ENCODE measurements at regions not wholly inside any gene's neighbourhood (a gene's known extent, or its start where the extent isn't known, plus 50 kb on each side); places are given as distances from the start of the nearest gene placed in this dataset.

DNA sequence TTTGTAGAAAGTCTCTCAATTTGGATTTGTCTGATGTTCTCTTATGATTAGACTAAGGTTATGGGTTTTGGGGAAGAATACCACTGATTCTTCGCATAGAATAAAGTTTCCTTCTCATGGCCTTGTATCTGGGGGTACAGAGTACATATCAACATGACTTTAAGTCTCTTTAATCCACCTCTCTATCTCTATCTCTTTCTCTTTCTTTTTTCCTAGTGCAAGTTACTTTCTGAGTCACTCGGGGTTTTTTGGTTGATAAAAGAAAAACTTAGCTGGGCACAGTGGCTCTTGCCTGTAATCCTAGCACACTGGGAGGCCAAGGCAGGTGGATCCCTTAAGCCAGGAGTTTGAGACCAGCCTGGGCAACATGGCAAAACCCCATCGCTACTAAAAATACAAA is 100.1 kb upstream of the MAP4K3 start:
- no peak for DNase-seq (ENCODE audit: low read depth)

DNA sequence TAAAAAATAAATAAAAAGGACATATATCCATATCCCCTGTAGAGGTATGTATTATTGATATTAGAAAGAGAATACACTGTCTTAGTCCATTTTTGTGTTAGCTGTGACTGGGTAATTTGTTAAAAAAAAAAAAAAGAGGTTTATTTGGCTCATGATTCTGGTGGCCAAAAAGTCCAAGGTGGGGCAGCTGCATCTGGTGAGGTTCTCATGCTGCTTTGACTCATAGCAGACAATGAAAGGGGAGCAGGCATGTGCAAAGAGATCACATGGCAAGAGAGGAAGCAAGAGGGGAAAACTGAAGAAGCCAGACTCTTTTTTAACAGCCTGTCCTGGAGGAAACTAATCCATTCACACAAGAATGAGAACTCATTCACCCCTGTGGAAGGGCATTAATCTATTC is 101.6 kb upstream of the MAP4K3 start:
- DNase-seq (ENCODE audit: low read depth) = no peak

DNA sequence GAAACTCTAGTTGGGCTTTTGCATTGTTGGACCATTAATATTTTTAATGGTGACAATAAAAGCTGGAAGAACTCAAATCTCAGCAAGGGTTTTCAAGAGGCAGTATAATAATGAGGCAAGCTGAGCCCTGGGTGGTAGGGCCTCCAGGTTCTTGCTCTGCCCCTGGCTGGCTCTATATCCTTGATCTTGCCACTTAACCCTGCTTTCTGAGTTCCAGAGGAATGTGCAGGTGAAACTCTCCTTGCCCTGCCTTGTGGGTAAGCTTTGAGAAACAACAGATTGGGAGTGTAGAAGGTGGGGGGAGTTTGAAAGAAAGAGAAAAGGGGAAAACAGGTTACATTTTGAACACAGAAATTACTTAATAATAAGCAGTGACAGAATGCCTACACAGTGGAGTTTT is 103.3 kb upstream of the MAP4K3 start:
- no peak for DNase-seq (ENCODE audit: low read depth)

DNA sequence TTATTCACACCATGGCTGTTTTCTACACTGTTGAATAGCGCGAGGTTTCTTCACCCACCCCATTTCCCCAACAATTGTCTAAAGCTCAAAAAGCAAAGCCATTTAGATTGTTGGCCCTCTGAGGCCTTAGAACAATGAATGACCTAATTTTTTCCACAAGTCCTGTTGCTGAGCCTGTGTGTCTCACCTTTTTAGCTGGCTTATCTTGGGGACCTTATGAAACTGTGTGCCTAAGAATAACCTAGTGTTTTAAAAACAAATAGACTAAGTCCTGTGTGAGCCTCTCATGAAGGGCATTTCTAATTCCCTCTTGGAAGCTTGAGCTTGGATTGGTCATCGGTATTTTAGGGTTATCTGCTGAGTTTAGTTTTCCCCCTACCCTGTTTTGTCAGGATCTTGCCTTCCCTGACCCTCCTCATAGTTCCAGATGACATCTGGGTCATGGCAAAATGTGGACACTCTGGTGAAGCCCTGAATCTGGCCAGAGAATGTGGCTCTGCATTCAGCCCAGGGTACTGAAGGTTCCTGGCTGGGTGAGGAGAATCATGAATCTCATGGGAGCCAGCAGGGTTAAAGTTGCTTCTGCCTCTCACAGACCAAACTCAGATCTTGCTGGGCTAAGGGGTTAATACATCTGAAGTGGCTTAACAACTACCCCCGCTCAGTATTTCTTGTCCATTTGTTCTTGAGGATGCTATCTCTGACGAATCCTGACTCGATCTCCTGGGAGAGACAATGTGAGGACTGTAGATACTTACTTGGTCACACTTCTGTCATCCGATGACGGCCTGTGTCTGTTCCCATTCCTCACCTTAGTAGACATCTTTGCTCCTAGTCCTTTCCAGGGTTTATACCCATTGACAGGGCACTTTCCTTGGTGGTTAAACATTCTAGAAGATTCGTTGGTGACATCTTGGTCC is 104.2 kb upstream of the MAP4K3 start:
- no peak for DNase-seq (ENCODE audit: low read depth)

DNA sequence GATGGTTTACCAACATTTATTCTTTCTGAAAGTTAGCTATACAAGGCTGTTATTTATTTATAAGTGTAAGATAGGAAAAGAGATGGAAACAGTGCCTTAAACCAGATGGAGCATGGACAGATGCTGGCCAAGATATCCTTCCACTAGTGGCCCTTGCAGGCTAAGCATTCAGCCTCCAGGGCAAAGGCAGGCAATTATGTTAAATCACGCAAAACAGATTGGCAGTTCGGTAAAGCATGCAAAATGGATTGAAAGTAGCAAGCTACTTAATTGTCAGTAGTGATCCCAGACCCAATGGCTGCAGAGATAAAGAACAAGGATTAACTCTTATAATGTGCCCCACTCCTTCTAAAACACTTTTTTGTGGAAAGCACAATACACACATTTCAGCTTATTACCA is 105.4 kb upstream of the MAP4K3 start:
- DNase-seq (ENCODE audit: low read depth) = no peak

DNA sequence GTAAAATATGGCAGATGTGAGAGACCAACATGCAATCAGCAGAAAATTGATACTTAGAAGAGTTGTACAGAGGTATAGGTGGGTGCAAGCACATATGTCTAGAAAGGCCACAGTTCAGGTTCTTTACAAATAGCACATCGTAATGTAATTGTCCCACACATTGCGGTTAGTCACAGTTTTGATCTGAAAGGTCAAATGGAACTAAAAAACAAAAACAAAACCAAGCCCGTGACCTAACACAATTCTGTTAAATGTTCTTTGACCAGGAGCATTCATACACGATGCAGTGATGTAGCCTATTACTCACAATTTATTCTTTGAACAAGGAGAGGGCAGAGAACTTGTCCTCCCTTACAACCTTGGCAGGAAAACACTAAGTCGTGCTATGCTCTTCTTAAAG is 108.9 kb upstream of the MAP4K3 start:
- no peak for DNase-seq (ENCODE audit: low read depth)

DNA sequence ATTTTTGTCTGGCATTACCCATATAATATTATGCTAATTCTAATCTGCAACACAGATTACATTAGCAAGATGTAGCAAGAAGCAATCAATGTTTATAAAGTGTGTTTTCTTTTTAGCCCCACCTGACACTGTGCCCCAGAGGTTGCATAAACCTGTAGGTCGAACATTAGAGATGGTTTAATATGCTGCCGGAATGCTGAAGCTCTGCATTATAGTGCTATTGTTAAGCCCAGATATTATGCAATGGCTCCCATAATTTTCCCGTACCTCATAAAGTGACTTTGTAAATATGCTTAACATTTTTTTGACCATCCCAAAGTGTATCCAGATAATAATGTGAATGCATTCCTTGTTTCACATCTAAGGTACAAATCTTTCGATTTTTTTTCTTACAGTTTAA is 109.3 kb upstream of the MAP4K3 start:
- DNase-seq (ENCODE audit: low read depth) = no peak

DNA sequence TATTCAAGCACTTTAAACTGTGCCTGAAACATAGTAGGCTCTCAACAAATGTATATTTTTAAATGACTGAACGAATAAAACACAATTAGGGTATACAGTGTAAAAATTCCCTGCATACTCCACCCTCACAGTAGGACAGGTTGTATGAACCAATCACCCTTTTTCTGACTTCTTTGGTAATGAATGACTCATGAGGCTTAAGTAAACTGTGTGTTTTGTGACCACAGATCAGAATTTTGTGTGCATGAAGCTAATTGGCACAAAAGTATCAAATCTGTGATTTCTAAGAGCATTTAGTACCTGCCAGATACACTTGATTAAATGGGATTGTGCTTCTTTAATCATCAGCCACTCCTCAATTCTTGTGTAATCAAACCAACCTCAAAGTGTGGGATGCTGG is 109.9 kb upstream of the MAP4K3 start:
- no peak for DNase-seq (ENCODE audit: low read depth)

DNA sequence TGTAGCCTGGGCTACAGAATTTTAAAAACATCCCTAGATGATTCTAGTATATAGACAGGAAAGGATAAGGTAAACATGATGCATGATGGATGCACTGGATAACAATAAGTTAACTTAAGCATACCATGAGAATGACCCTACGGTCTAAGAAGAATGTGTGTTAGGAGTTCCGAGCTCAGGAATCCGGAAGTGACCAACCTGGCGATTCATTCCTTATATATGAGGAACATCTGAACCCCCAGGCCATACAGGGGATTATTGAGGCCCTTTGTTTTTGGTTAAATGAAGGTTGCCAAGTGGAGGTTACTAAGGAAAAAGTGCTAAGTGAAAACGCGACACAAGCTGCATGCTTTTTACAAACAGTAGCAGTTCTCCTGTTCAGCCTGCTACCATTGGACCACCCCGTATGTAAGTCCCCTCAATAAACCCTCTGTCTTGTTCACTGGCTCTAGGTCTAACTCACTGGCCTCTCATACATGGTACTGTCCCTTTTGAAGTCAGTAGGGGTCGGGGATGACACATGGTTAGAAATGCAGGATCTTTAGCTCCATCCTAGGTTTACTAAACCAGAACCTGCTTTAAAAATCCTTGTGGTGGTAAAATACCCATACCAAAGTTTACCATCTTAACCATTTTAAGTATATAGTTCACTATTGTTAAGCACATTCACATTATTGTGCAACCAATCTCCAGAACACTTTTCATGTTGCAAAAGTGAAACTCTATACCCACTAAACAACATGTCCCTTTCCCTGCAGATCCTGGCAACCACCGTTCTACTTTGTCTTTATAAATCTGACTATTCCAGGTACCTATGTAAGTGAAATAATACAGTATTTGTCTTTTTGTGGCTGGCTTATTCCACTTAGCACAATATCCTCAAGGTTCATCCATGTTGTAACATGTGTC is 111.0 kb upstream of the MAP4K3 start:
- DNase-seq (ENCODE audit: low read depth) = no peak

DNA sequence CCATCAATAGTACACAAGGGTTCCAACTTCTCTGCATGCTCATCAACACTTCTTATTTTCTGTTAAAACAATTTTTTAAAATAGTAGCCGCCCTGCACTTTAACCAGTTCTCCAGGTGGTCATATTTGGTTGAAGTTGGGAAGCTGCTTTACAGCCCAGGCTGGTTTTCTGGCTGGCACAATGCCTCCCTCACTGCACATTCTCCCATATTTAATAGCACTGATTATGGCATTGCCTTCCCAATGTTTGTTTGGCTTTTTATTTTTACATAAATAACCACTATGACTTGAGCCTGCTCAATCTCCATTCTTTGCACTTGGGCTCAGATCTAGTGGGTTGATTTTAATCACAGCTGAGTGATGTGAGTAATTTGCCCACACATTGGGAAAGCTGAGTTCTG is 111.9 kb upstream of the MAP4K3 start:
- DNase-seq (ENCODE audit: low read depth) = no peak

DNA sequence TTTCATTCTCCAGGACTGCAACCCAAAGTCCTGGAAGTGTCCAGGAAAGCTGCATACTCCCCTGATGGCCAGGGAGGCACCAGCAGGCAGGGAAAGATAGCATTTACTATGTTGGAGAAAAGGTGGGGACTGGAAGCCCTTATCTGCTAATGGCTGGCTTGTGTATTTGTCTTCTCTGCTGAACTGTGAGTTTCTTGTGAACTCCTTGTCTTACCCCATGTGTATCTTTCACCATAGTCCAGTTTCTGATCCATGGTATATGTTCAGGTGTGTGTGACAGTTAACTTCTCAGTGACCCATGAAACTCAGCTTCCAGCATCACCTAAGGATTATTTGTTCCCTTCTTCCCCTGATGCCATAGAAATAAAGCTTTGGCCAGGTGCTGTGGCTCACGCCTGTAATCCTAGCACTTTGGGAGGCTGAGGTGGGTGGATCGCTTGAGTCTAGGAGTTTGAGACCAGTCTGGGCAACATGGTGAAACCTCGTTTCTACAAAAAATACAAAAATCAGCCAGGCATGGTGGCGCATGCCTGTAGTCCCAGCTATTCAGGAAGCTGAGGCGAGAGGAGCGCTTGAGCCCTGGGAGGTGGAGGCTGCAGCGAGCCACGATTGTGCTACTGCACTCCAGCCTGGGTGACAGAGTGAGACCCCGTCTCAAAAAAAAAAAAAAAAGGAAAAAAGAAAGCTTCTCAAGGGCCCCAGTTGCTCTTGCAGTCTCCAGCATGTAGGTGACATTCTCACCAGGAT is 112.8 kb upstream of the MAP4K3 start:
- DNase-seq (ENCODE audit: low read depth) = no peak

DNA sequence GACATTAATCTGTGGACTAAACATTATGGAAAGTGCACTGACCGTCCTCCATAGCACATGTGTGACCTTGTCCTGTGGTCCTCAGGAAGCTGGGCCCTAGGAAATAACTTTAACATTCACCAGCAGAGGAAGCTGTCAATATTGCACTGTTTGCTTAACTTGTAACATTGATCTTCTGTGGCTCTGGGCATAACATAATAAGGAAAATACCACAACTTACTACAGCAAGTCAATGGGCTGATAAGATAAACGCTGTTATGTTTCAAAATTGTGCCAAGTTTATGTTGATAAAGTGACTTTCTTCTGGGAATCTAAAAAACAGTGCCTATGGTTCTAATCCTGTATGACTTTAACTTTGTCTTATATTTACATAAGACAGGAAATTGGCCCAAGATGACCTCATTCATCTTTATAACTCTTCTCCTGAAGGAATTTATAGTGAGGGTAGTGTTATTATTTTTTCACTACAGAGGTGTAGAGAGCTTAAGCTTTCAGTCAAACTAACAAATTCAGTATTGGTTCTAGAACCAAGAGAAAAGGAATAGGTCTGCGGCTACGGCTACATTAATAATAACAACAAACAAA is 113.7 kb upstream of the MAP4K3 start:
- no peak for DNase-seq (ENCODE audit: low read depth)

DNA sequence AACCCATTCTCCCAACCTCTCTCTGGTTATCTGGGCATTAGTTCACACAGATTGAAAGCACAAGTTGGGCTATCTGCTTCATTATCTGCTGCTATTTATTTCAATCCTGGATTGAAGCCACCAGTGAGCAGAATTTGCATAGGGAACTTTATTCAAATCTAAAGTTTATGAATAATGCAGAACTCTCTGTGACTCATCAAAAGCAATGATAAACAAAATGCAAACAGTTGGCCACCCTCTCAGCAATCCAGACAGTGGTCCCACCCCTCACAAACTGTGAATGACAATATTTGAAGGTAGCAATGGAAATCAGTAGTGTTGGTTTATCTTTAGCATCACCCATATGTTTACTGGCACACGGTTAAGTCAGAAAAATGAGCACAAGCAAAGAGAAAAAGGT is 106.8 kb upstream of the TMEM178A start:
- DNase-seq (ENCODE audit: low read depth) = no peak

DNA sequence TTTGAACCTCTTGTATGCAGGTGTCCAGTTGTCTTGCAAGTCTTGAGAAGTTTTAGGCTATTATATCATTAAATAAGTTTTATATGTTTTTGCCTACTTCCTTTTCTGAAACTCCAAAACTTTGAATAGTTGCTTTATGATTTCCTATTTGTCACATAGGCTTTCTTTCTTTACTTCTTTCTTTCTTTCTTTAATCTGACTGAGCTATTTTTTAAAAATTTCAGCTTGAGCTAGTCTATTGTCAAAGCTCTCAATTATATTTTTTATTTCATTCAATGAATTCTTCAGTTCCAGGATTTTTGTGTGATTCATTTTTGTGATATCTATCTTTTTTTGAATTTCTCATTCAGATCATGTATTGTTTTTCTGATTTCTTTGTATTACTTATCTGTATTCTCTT is 102.1 kb upstream of the TMEM178A start:
- DNase-seq (ENCODE audit: low read depth) = no peak

DNA sequence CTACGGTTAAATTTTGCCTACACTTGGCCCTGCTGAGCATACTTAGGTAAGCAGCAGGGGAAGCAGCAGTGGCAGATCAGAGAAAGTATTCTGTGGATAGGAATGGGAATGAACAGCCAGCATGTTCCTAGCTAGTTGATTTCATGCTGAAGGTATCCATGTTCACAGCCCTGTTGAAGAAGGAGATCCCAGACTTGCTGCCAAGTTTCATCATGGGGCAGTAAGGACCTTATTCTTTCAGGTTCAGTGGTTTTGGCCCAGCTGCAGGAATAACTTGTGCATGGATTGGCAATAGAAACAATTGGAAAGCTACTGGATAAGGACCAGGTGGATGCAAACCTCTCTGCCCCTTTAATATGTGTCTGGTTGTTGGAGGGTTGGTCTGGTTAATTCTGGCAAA is 98.2 kb upstream of the TMEM178A start:
- DNase-seq (ENCODE audit: low read depth) = no peak

DNA sequence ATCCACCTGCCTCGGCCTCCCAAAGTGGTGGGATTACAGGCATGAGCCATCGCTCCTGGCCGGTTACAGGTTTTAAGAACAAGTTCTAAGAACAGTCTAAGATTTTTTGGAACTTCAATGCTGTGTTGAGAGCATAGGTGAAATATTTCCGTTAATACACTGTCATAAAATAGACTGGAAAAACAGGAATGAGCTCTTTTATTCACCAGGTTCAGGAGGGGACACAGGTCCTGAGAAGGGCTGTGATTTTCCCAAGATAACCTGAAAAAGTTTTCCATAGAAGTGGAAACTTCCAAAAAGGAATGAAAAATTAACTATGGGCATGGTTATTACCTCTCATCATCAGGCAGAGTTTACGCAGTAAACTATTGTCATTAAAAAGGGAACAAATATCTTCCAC is 97.6 kb upstream of the TMEM178A start:
- DNase-seq (ENCODE audit: low read depth) = no peak

DNA sequence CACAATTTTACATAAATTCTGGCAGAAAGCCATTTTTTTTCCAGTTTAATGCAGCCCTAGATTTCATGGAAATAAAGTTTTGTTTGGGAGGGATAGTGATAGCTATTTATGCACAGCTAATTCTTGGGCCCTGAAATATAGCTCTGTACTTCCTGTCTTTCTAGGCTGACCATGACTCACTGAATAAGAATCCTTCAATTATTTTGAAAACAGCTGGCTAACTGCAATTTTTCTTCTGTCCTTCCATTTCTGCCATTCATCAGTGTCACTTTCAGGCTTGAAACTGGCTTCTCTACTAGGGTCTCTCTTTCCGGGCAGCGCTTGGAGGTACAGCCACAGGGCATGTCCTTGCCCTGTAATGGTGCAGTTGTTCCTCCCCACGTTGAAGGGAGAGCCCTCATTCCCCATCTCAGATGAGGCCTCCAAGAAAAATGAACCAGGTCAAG is 97.1 kb upstream of the TMEM178A start:
- peak; percentile 55 for DNase-seq (ENCODE audit: low read depth)

DNA sequence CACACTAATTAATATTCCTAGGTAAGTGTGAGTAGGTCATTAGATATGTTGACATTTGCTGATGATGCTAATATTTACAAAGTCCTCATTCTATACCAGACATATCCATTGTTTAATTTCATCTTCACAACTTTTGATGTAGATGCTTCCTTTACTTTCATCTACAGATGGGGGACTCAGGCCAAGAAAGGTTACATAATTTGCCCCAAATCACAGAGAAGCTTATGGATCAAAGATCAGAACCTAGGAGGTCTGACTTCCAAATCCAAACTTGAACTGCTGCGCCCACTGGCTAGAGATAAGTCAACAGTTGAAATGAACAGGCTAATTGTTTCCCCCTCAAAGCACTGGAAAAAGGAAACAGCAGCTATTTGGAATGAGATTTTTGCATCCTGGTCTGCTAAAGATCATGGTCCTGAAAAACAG is 95.6 kb upstream of the TMEM178A start:
- no peak for DNase-seq (ENCODE audit: low read depth)

DNA sequence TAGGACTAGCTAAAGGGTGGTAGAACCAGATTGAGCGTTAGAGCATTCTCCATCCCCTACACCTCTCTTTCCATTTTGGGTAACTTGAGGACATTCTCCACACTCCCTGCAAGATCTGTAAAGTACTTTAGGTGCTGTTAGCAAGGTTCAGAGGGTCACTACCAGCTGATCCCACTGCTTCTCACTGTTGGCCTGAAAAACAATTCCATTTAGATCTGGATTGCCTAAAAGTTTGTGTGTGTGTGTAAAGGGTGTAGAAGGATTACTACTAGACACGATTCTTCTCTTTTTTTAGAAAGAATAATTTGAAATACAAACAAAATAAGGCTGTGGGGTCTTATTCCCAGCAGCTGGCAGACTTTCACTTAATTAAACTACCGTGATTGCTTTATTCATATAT is 95.1 kb upstream of the TMEM178A start:
- peak; percentile 22 for DNase-seq (ENCODE audit: low read depth)

DNA sequence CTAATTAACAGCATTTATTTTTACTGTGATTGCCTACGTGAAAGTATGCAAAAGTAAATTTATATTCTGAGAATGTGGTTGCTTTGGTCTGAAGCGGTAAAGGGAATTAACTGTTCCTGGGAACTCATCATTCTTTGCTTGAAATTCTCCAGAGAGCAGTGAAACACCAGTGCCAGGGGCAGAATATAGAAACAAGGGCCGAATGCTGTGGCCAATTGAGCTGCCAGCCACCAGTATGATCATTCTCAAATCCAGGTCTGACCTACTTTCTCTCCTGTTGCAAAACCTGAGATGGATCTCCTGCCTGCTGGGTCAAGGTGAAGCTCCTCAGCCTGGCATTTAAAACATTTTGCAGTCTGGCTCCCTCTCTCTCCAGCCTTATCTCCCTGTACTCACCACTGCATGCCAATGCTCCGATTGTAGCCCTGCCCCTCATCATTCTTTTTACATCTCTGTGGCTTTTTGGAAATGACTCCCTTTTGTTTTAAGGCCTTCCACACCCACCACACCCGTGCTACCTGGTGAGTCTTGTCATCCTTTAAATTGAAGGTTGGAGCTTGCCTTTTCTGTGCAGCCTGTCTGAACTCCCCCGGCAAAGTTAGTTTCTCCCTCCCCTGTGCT is 94.5 kb upstream of the TMEM178A start:
- peak; percentile 50 for DNase-seq (ENCODE audit: low read depth)

DNA sequence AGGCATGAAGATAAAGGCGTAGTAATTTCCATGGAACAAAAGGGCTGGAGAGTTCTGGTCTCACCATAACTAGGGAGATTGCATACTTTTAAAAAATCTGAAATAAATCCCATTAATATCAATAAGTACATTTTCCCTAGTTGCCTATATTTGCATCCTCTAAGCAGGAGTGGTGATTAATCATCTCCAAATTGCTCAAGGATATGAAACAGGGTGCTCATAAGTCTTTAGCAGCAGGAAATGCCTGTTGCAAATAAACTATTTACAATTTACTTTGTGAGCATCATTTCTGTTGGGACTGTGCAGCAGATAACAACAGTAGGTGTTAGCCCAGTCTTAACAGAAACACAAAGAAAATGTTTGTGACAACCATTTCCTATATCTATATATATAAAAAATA is 92.4 kb upstream of the TMEM178A start:
- no peak for DNase-seq (ENCODE audit: low read depth)

DNA sequence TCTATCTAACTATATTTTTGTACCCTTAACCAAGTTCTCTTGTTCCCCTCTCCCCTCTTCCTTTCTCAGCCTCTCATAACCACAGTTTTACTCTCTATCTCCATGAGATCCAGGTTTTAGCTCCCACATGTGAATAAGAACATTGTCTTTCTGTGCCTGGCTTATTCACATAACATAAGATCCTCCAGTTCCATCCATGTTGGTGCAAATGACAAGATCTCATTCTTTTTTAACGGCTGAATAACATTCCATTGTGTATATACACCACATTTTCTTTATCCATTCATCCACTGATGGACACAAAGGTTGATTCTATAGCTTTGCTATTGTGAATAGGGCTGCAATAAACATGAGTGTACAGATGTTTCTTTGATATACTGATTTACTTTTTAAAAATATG is 83.9 kb upstream of the TMEM178A start:
- DNase-seq (ENCODE audit: low read depth) = no peak

Measured in fibroblast of the conjunctiva (primary cell).